Sigmoid colon (tissue), 4 donors: ENCODE measurements at regions not wholly inside any gene's neighbourhood (a gene's known extent, or its start where the extent isn't known, plus 50 kb on each side); places are given as distances from the start of the nearest gene placed in this dataset.

Experiments
- CTCF ChIP-seq, 4 experiments: fragments of 450-650 bp in 3 of 4; fragments of 200-600 bp in 1 of 4; IDR thresholded peaks; one replicate each; pipeline ENCODE4 v1.5.1; 2016 to 2019; ENCODE audit warnings: antibody characterized with exemption in 4 of 4, mild to moderate bottlenecking in 3 of 4, moderate library complexity in 2 of 4
- EP300 ChIP-seq, 4 donors: sonication (generic); formaldehyde crosslinking; IDR thresholded peaks; one replicate each; pipeline ENCODE4 v1.6.1; 2017; ENCODE audit warnings: antibody characterized with exemption in 4 of 4
- POLR2A ChIP-seq, 2 donors: fragments of 450-650 bp; IDR thresholded peaks; one replicate each; pipeline ENCODE4 v1.6.1; 2016; ENCODE audit warnings: antibody characterized with exemption in 2 of 2, mild to moderate bottlenecking in 2 of 2, moderate library complexity in 2 of 2
- POLR2AphosphoS5 ChIP-seq, 4 donors: sonication (generic); formaldehyde crosslinking; IDR thresholded peaks; one replicate each; pipeline ENCODE4 v1.6.1; 2017; ENCODE audit warnings: antibody characterized with exemption in 4 of 4

- no peak for TF ChIP-seq POLR2AphosphoS5 (IDR thresholded peaks at IDR 0.05)
- no peak for TF ChIP-seq CTCF (IDR thresholded peaks at IDR 0.05)
- TF ChIP-seq POLR2A (IDR thresholded peaks at IDR 0.05): no peak
- no peak for TF ChIP-seq EP300 (IDR thresholded peaks at IDR 0.05)
Measured at GRCh38 chr10:69692891-69693290, 62.8 kb downstream of the FAM241B start.
